ENCODE measurements at regions not wholly inside any gene's neighbourhood (a gene's known extent, or its start where the extent isn't known, plus 50 kb on each side); places are given as distances from the start of the nearest gene placed in this dataset.

- no peak for TF ChIP-seq CTCF (CRISPR knock-in tag; IDR thresholded peaks at IDR 0.05)
- no peak for TF ChIP-seq EZH2 (conservative IDR thresholded peaks at IDR 0.05; ENCODE audit: low read depth, low read length)
- no peak for TF ChIP-seq CBX1 (IDR thresholded peaks at IDR 0.05; ENCODE audit: low read depth)
- no peak for TF ChIP-seq E2F5 (CRISPR knock-in tag; conservative IDR thresholded peaks at IDR 0.05)
- TF ChIP-seq BRD4 (CRISPR knock-in tag; IDR thresholded peaks at IDR 0.05): no peak
- TF ChIP-seq POLR2A (IDR thresholded peaks at IDR 0.05; ENCODE audit: insufficient read depth in 1 of 2, low read depth in 2 of 2, low read length in 2 of 2): no peak
- no peak for TF ChIP-seq MTA3 (CRISPR knock-in tag; IDR thresholded peaks at IDR 0.05)
- TF ChIP-seq SMC3 (IDR thresholded peaks at IDR 0.05; ENCODE audit: low read length): no peak
- TF ChIP-seq POLR2G (IDR thresholded peaks at IDR 0.05; ENCODE audit: low read depth, low read length): no peak
These were observed 391.9 kb upstream of the RAB6C start for GRCh38 chr2:129587426-129588064.
